PC-9 (cell line): ENCODE measurements at regions not wholly inside any gene's neighbourhood (a gene's known extent, or its start where the extent isn't known, plus 50 kb on each side); places are given as distances from the start of the nearest gene placed in this dataset.

Experiments
- BruUV-seq: library from RNA; stranded (reverse); fragments of 400-500 nt; replicated peaks from 2 replicates; lab custom pipeline; 2021; lab: Mats Ljungman, UMichigan
- CTCF ChIA-PET: fragments of 300-600 bp; sonication (Branson Sonifier 250); formaldehyde crosslinking; loops from one replicate; lab custom pipeline; 2022; ENCODE audit warnings: antibody characterized with exemption; lab: Charles Lee
- POLR2A ChIA-PET: fragments of 300-600 bp; sonication (Branson Sonifier 250); formaldehyde crosslinking; loops from one replicate; lab custom pipeline; 2022; ENCODE audit warnings: antibody characterized with exemption; ENCODE audit not compliant: unreplicated experiment; lab: Charles Lee
- DNase-seq, 2 experiments: peaks; one replicate each; pipeline versions ENCODE4 v3.0.0 to v3.0.0-alpha.2; 2015 to 2022; ENCODE audit warnings: mixed read lengths in 1 of 2
- H2AFZ ChIP-seq: fragments of 200-600 bp; sonication (generic); 2 replicates; pipeline ENCODE4 v1.8.1; 2017; ENCODE audit warnings: antibody characterized with exemption
- H3F3A ChIP-seq: fragments of 200-600 bp; sonication (generic); 2 replicates; pipeline ENCODE4 v1.8.1; 2017; ENCODE audit warnings: antibody characterized with exemption, mild to moderate bottlenecking, low read depth; ENCODE audit not compliant: insufficient read depth
- H3K27ac ChIP-seq: fragments of 200-600 bp; sonication (generic); 2 replicates; pipeline ENCODE4 v1.6.1; 2016; ENCODE audit warnings: mixed run types
- H3K27me3 ChIP-seq: fragments of 200-600 bp; sonication (generic); 2 replicates; pipeline ENCODE4 v1.6.1; 2016; ENCODE audit warnings: low read depth, mixed run types; ENCODE audit not compliant: insufficient read depth
- H3K36me3 ChIP-seq: fragments of 200-600 bp; sonication (generic); 2 replicates; pipeline ENCODE4 v1.6.1; 2016; ENCODE audit warnings: low read depth, mixed run types
- H3K4me1 ChIP-seq: fragments of 200-600 bp; sonication (generic); replicated peaks from 2 replicates; pipeline ENCODE4 v1.6.1; 2016; ENCODE audit warnings: mixed run types; ENCODE audit not compliant: insufficient read depth
- H3K4me2 ChIP-seq: fragments of 200-600 bp; sonication (generic); 2 replicates; pipeline ENCODE4 v1.6.1; 2017; ENCODE audit warnings: mixed run types
- H3K4me3 ChIP-seq: fragments of 200-600 bp; sonication (generic); 2 replicates; pipeline ENCODE4 v1.6.1; 2016; ENCODE audit warnings: mixed run types
- H3K79me2 ChIP-seq: fragments of 200-600 bp; sonication (generic); 2 replicates; pipeline ENCODE4 v1.6.1; 2017; ENCODE audit warnings: low read depth, mixed run types
- H3K9me2 ChIP-seq: fragments of 200-600 bp; sonication (generic); 2 replicates; pipeline ENCODE4 v1.8.1; 2017; ENCODE audit warnings: mild to moderate bottlenecking; ENCODE audit not compliant: insufficient read depth
- H3K9me3 ChIP-seq: fragments of 200-600 bp; sonication (generic); 2 replicates; pipeline ENCODE4 v1.8.1; 2016; ENCODE audit warnings: low read depth; ENCODE audit not compliant: insufficient read depth
- H4K20me1 ChIP-seq: fragments of 200-600 bp; sonication (generic); 2 replicates; pipeline ENCODE4 v1.8.1; 2017; ENCODE audit not compliant: insufficient read depth
- CTCF ChIP-seq: fragments of 200-600 bp; sonication (generic); conservative IDR thresholded peaks from 2 replicates; pipeline ENCODE4 v1.6.1; 2017; ENCODE audit warnings: mixed run types, antibody characterized with exemption, mild to moderate bottlenecking, moderate library complexity
- EZH2 ChIP-seq: fragments of 200-600 bp; sonication (generic); IDR thresholded peaks from 2 replicates; pipeline ENCODE4 v1.8.0; 2017; ENCODE audit warnings: antibody characterized with exemption, low read depth
- intact Hi-C: fragments of 100-400 bp; cut with micrococcal nuclease; formaldehyde crosslinking; loops from one replicate; pipeline ENCODE4 v1.10.0; 2022; ENCODE audit not compliant: unreplicated experiment

DNA sequence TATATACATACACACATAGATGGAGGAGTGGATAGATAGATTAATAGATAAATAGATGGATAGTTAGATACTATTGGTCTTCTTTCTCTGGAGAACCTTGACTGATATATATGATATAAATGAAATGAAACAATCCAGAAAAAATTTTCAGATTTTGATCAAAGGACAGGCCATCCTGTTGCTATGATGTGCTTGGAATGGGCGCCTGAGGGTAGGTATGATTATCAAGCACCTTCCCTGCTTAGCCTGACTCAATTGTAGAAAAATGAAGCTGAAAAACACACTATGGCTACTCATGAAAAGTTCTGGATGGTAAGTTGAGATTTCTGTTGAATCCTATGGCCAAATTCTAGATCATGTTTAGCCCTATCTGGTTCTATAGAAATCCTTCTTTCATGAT lies 266.5 kb upstream of the KLF4 start:
- POLR2A ChIA-PET, result interaction anchor here (0.6 to 0.8 kb wide), 3 partner anchors 513 to 726 kb away, joined by 3 to 6 read pairs (median 5); no protein-coding TSS in a partner anchor
- H3K27ac ChIP-seq, result peak overlapping the region; percentile 99

GRCh38 chr9:107755246-107755645 lies 265.7 kb upstream of the KLF4 start:
- Histone ChIP-seq H3K4me3 (no peak overlapping the region), H3K27ac (peak overlapping the region; percentile 99), H3K9me2 (no peaks in the 10 kb centered on the region), H3K36me3 (no peaks in the 10 kb centered on the region), H3K4me2 (peak overlapping the region; percentile 65), H3K27me3 (no peaks in the 10 kb centered on the region), H3K79me2 (no peaks in the 10 kb centered on the region), H3F3A (peaks cover 43% of the 10 kb centered on the region), H3K9me3 (no peaks in the 10 kb centered on the region; the same call in 1 of the 2 replicates), H3K4me1 (peaks cover 61% of the 10 kb centered on the region), H2AFZ (no peak overlapping the region), H4K20me1 (no peaks in the 10 kb centered on the region)
- CTCF ChIA-PET, result interaction anchor here (0.6 kb wide), 1 partner anchor 1429 kb away, joined by 3 read pairs; no protein-coding TSS in a partner anchor
- no TSS peak for BruUV-seq
- intact Hi-C loops, result loop anchor here (1.0 to 10.0 kb wide), 13 partner anchors 42 to 1060 kb away; partner anchors contain the start of genes KLF4 and RAD23B
- TF ChIP-seq EZH2 (no peak), CTCF (no peak)
- POLR2A ChIA-PET, result interaction anchor here (0.6 to 0.8 kb wide), 8 partner anchors 15 to 1300 kb away, joined by 3 to 9 read pairs (median 4); no protein-coding TSS in a partner anchor
- peak; percentile 85 to 99 for DNase-seq

More for the DNA sequence above, 266.5 kb upstream of the KLF4 start:
- Histone ChIP-seq H3K27me3 (no peaks in the 10 kb centered on the region), H3K9me3 (no peaks in the 10 kb centered on the region; the same call in 1 of the 2 replicates), H3K4me3 (0 out of 2 replicates have a peak overlapping the region, but pooled peaks have one; percentile 20), H3K9me2 (no peaks in the 10 kb centered on the region), H3K79me2 (no peaks in the 10 kb centered on the region), H3K4me2 (peak overlapping the region; percentile 50), H3K36me3 (no peaks in the 10 kb centered on the region), H3F3A (peaks cover 35% of the 10 kb centered on the region), H4K20me1 (no peaks in the 10 kb centered on the region), H3K4me1 (peaks cover 53% of the 10 kb centered on the region), H2AFZ (no peak overlapping the region)
- intact Hi-C loops, result loop anchor here (5.0 to 10.0 kb wide), 7 partner anchors 169 to 1059 kb away; partner anchors contain the start of gene RAD23B
- CTCF ChIA-PET, result interaction anchor here (0.6 kb wide), 2 partner anchors 211 to 282 kb away, joined by 5 to 22 read pairs; no protein-coding TSS in a partner anchor
- TF ChIP-seq EZH2, result no peak
- no peak for TF ChIP-seq CTCF
- DNase-seq, result no peak
- BruUV-seq, result no TSS peak

DNA sequence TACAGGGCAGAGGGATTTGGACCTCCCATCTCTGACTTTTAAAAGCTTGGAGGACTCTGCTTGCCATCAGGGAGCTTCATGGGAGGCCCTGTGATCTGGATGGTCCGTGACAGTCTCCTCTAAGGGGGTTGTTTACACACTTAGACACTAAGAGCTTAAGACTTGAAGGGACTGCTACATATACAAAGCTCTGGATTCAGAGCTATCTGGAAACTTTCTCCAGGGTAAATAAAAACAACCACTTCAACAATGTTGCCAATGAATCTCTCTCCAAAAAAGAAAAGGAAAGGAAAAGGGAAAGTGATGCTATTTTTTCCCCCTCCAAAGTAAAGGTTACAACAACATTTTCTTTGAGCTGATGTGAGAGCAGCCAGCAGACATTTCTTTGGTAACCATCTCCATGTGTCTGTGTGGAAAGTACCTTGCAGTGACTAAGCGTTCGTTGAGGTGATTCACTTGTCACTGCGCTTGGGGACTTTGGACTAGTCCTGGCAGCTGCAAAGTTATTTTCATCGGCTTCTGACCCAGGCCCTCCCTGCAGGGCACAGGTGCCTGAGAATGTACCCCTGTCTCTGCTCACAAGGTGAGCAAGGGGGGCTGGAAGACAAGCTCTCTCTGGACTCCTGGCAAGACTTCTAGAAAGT lies 262.1 kb upstream of the KLF4 start:
- Histone ChIP-seq H3K36me3 (no peaks in the 10 kb centered on the region), H4K20me1 (no peaks in the 10 kb centered on the region), H3K27me3 (no peaks in the 10 kb centered on the region), H3K4me1 (peaks cover 77% of the 10 kb centered on the region), H3F3A (peaks cover 57% of the 10 kb centered on the region), H3K4me2 (peak overlapping the region; percentile 66), H3K9me2 (no peaks in the 10 kb centered on the region), H3K27ac (peak overlapping the region; percentile 99), H3K79me2 (no peaks in the 10 kb centered on the region), H3K9me3 (no peaks in the 10 kb centered on the region; the same call in 1 of the 2 replicates), H3K4me3 (no peak overlapping the region; the same call in 1 of the 2 replicates), H2AFZ (no peak overlapping the region)
- intact Hi-C loops, result loop anchor here (2.0 to 10.0 kb wide), 6 partner anchors 114 to 1063 kb away; partner anchors contain the start of gene RAD23B
- ChIA-PET CTCF (interaction anchor here (0.7 to 1.1 kb wide), 3 partner anchors 40 to 268 kb away, joined by 3 read pairs; no protein-coding TSS in a partner anchor), POLR2A (interaction anchor here (0.5 to 0.7 kb wide), 8 partner anchors 230 to 693 kb away, joined by 3 to 9 read pairs (median 4); no protein-coding TSS in a partner anchor)
- DNase-seq, result peak; percentile 55 to 92
- TF ChIP-seq EZH2 (no peak), CTCF (no peak)
- no TSS peak for BruUV-seq
